Breast epithelium (tissue), 4 donors: ENCODE measurements at regions not wholly inside any gene's neighbourhood (a gene's known extent, or its start where the extent isn't known, plus 50 kb on each side); places are given as distances from the start of the nearest gene placed in this dataset.

Source experiments
- DNase-seq, 2 donors: peaks; one replicate each; pipeline ENCODE4 v3.0.0-alpha.2; 2019; ENCODE audit warnings: low spot score in 2 of 2
- H3K27ac ChIP-seq, 2 donors: fragments of 200-600 bp; sonication (generic) in 1 of 2; one replicate each; pipeline ENCODE4 v1.5.1; 2016 to 2019; ENCODE audit warnings: mild to moderate bottlenecking in 1 of 2
- H3K27me3 ChIP-seq, 2 donors: fragments of 200-600 bp; sonication (generic) in 1 of 2; one replicate each; pipeline versions ENCODE4 v1.5.1 to v1.6.0; 2017 to 2019; ENCODE audit warnings: control low read depth in 1 of 2, mild to moderate bottlenecking in 1 of 2
- H3K36me3 ChIP-seq: fragments of 200-600 bp; one replicate; pipeline ENCODE4 v1.5.1; 2019
- H3K4me1 ChIP-seq, 2 donors: fragments of 200-600 bp; sonication (generic); one replicate each; pipeline ENCODE4 v1.5.1; 2016 to 2019; ENCODE audit warnings: control low read depth in 1 of 2
- H3K4me3 ChIP-seq, 3 donors: fragments of 200-600 bp; sonication (generic); 1 replicate in 2 of 3; 2 replicates in 1 of 3; pipeline ENCODE4 v1.5.1; 2016 to 2019; ENCODE audit warnings: mild to moderate bottlenecking in 3 of 3, moderate library complexity in 2 of 3
- H3K9me3 ChIP-seq, 2 donors: fragments of 200-600 bp; sonication (generic) in 1 of 2; one replicate each; pipeline ENCODE4 v1.5.1; 2016 to 2019; ENCODE audit warnings: control low read depth in 1 of 2
- CTCF ChIP-seq, 3 donors: fragments of 450-650 bp; IDR thresholded peaks; one replicate each; pipeline ENCODE4 v1.5.1; 2016 to 2017; ENCODE audit warnings: antibody characterized with exemption in 3 of 3, mild to moderate bottlenecking in 3 of 3, moderate library complexity in 3 of 3
- POLR2A ChIP-seq: fragments of 450-650 bp; IDR thresholded peaks from one replicate; pipeline ENCODE4 v1.6.1; 2016; ENCODE audit warnings: antibody characterized with exemption, mild to moderate bottlenecking, moderate library complexity
- POLR2AphosphoS5 ChIP-seq, 3 donors: sonication (generic); formaldehyde crosslinking; IDR thresholded peaks; one replicate each; pipeline ENCODE4 v1.6.1; 2017; ENCODE audit warnings: antibody characterized with exemption in 3 of 3
- intact Hi-C: fragments of 100-400 bp; cut with DNase I; formaldehyde crosslinking; loops from one replicate; pipeline ENCODE4 v1.15.1; 2023; ENCODE audit warnings: low total_unique reads

GRCh38 chr14:53634793-53635192, 321.8 kb downstream of the BMP4 start:
- intact Hi-C loops: loop anchor here (5.0 kb wide), 1 partner anchor 1053 kb away; no protein-coding TSS in a partner anchor
- Histone ChIP-seq H3K9me3 (no peaks in the 10 kb centered on the region), H3K27me3 (no peaks in the 10 kb centered on the region), H3K4me3 (no peak overlapping the region), H3K4me1 (no peaks in the 10 kb centered on the region), H3K27ac (no peak overlapping the region), H3K36me3 (no peaks in the 10 kb centered on the region)
- TF ChIP-seq CTCF (IDR thresholded peaks at IDR 0.05): no peak
- DNase-seq: no peak

- Histone ChIP-seq H3K4me3 (no peak overlapping the region), H3K4me1 (no peaks in the 10 kb centered on the region), H3K9me3 (no peaks in the 10 kb centered on the region), H3K36me3 (no peaks in the 10 kb centered on the region), H3K27me3 (no peaks in the 10 kb centered on the region), H3K27ac (no peak overlapping the region)
- intact Hi-C loops: loop anchor here (5.0 kb wide), 1 partner anchor 1057 kb away; no protein-coding TSS in a partner anchor
- TF ChIP-seq POLR2AphosphoS5 (IDR thresholded peaks at IDR 0.05): no peak
- no peak for TF ChIP-seq CTCF (IDR thresholded peaks at IDR 0.05)
- no peak for TF ChIP-seq POLR2A
- no peak for DNase-seq
Observed at GRCh38 chr14:53630336-53630735, 326.3 kb downstream of the BMP4 start.

GRCh38 chr14:53628732-53629430, 327.7 kb downstream of the BMP4 start:
- intact Hi-C loops: no loop called here
- Histone ChIP-seq H3K9me3 (no peaks in the 10 kb centered on the region), H3K36me3 (no peaks in the 10 kb centered on the region), H3K4me3 (no peak overlapping the region), H3K4me1 (no peaks in the 10 kb centered on the region), H3K27me3 (no peaks in the 10 kb centered on the region), H3K27ac (no peak overlapping the region)
- no peak for DNase-seq
- no peak for TF ChIP-seq POLR2A
- no peak for TF ChIP-seq CTCF (IDR thresholded peaks at IDR 0.05)
- TF ChIP-seq POLR2AphosphoS5 (IDR thresholded peaks at IDR 0.05): no peak

GRCh38 chr14:53628261-53628660, 328.4 kb downstream of the BMP4 start:
- H3K36me3 ChIP-seq: no peaks in the 10 kb centered on the region
- no peak for DNase-seq

More at GRCh38 chr14:53628261-53628660, 328.4 kb downstream of the BMP4 start:
- no peak overlapping the region for H3K27ac ChIP-seq
- TF ChIP-seq POLR2AphosphoS5 (IDR thresholded peaks at IDR 0.05) (no peak), POLR2A (no peak), CTCF (IDR thresholded peaks at IDR 0.05) (no peak)
- no peaks in the 10 kb centered on the region for H3K9me3 ChIP-seq
- no peaks in the 10 kb centered on the region for H3K27me3 ChIP-seq
- H3K4me1 ChIP-seq: no peaks in the 10 kb centered on the region
- intact Hi-C loops: no loop called here
- no peak overlapping the region for H3K4me3 ChIP-seq
